WTC11 (cell line): ENCODE measurements at regions not wholly inside any gene's neighbourhood (a gene's known extent, or its start where the extent isn't known, plus 50 kb on each side); places are given as distances from the start of the nearest gene placed in this dataset.

Experiments used
- ATAC-seq: fragments of 200-7000 bp; cut with Tn5 transposase; 2 replicates; pipeline ENCODE4 v1.10.0; 2021; ENCODE audit warnings: mild to moderate bottlenecking, moderate library complexity
- CTCF ChIA-PET: fragments of 300-600 bp; sonication (Branson Sonifier 250); formaldehyde crosslinking; loops from one replicate; lab custom pipeline; 2021; ENCODE audit warnings: antibody characterized with exemption; lab: Charles Lee
- POLR2A ChIA-PET: fragments of 350-600 bp; sonication (Branson Sonifier 250); formaldehyde crosslinking; loops from one replicate; lab custom pipeline; 2021; ENCODE audit warnings: antibody characterized with exemption; lab: Charles Lee
- DNase-seq: peaks from one replicate; pipeline ENCODE4 v3.0.0; 2021; ENCODE audit warnings: low spot score
- H3K27ac Mint-ChIP-seq: 2 replicates; pipeline ENCODE4 v1.8.0; 2021; ENCODE audit warnings: mixed read lengths
- H3K27me3 Mint-ChIP-seq: 2 replicates; pipeline ENCODE4 v1.8.0; 2021; ENCODE audit warnings: low read depth, mild to moderate bottlenecking, moderate library complexity, mixed read lengths
- H3K36me3 Mint-ChIP-seq: 2 replicates; pipeline ENCODE4 v1.8.0; 2021; ENCODE audit warnings: mixed read lengths
- H3K4me1 Mint-ChIP-seq: 2 replicates; pipeline ENCODE4 v1.8.0; 2022; ENCODE audit warnings: mixed read lengths
- H3K4me3 Mint-ChIP-seq: 2 replicates; pipeline ENCODE4 v1.8.0; 2021; ENCODE audit warnings: mild to moderate bottlenecking, moderate library complexity, mixed read lengths
- H3K9me3 Mint-ChIP-seq: 2 replicates; pipeline ENCODE4 v1.8.0; 2021; ENCODE audit warnings: mixed read lengths
- AR ChIP-seq: fragments of 250-450 bp; sonication (Bioruptor Pico); IDR thresholded peaks from 2 replicates; pipeline ENCODE4 v1.9.0; 2021; ENCODE audit warnings: mild to moderate bottlenecking
- E2F1 ChIP-seq: sonication (generic); formaldehyde crosslinking; IDR thresholded peaks from 2 replicates; pipeline ENCODE4 v1.8.0; 2022; ENCODE audit warnings: mild to moderate bottlenecking, missing genetic modification reagents
- FOXJ3 ChIP-seq: sonication (generic); formaldehyde crosslinking; IDR thresholded peaks from 2 replicates; pipeline ENCODE4 v1.9.0; 2021; ENCODE audit warnings: missing genetic modification reagents, mild to moderate bottlenecking, borderline replicate concordance
- JUN ChIP-seq: sonication (generic); formaldehyde crosslinking; IDR thresholded peaks from 2 replicates; pipeline ENCODE4 v1.8.0; 2023; ENCODE audit warnings: mild to moderate bottlenecking, missing genetic modification reagents
- MYBL2 ChIP-seq: sonication (generic); formaldehyde crosslinking; IDR thresholded peaks from 2 replicates; pipeline ENCODE4 v1.8.1; 2023; ENCODE audit warnings: mild to moderate bottlenecking, moderate library complexity, missing genetic modification reagents
- PRDM15 ChIP-seq: sonication (generic); formaldehyde crosslinking; IDR thresholded peaks from 2 replicates; pipeline ENCODE4 v1.8.0; 2022; ENCODE audit warnings: missing genetic modification reagents
- SMAD4 ChIP-seq: sonication (generic); formaldehyde crosslinking; IDR thresholded peaks from 2 replicates; pipeline ENCODE4 v1.8.0; 2022; ENCODE audit warnings: mild to moderate bottlenecking, missing genetic modification reagents
- SP1 ChIP-seq: sonication (generic); formaldehyde crosslinking; conservative IDR thresholded peaks from 2 replicates; pipeline ENCODE4 v1.8.1; 2022; ENCODE audit warnings: missing genetic modification reagents
- USF1 ChIP-seq: sonication (generic); formaldehyde crosslinking; IDR thresholded peaks from 2 replicates; pipeline ENCODE4 v1.8.0; 2022; ENCODE audit warnings: mild to moderate bottlenecking, missing genetic modification reagents
- ZNF416 ChIP-seq: fragments of 250-450 bp; sonication (Bioruptor Pico); IDR thresholded peaks from 2 replicates; pipeline ENCODE4 v1.9.0; 2021; ENCODE audit warnings: mild to moderate bottlenecking, inconsistent platforms
- TF ChIP-seq, protein P1 (sequence below): sonication (generic); formaldehyde crosslinking; IDR thresholded peaks from 2 replicates; pipeline ENCODE4 v1.8.0; 2023; ENCODE audit warnings: missing genetic modification reagents
- TF ChIP-seq, protein P2 (sequence below): fragments of 250-450 bp; sonication (Bioruptor Pico); IDR thresholded peaks from 2 replicates; pipeline ENCODE4 v1.9.0; 2021; ENCODE audit warnings: mild to moderate bottlenecking

DNA sequence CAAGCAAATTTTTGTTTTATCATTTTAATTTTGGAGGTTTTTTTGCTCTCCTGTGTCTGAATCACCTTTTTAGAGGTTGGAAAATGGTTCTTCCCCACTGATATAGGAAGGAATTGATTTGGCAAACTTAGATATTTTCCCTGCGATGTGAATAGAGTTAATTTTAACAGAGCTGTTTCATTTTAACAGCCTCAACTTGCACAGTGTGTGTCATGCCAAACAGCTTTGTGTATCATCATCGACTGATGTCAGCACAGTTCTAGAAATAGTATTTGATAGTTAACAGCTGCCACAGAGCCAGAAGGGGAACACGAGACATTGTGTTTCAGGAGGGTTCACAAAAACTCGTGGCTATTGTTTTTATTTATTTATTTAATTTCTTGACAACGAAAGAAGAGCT is 243.1 kb upstream of the FOXN3 start (continued):
- TF ChIP-seq FOXJ3 (no peak), JUN (CRISPR knock-in tag) (no peak), E2F1 (CRISPR knock-in tag) (no peak)

DNA sequence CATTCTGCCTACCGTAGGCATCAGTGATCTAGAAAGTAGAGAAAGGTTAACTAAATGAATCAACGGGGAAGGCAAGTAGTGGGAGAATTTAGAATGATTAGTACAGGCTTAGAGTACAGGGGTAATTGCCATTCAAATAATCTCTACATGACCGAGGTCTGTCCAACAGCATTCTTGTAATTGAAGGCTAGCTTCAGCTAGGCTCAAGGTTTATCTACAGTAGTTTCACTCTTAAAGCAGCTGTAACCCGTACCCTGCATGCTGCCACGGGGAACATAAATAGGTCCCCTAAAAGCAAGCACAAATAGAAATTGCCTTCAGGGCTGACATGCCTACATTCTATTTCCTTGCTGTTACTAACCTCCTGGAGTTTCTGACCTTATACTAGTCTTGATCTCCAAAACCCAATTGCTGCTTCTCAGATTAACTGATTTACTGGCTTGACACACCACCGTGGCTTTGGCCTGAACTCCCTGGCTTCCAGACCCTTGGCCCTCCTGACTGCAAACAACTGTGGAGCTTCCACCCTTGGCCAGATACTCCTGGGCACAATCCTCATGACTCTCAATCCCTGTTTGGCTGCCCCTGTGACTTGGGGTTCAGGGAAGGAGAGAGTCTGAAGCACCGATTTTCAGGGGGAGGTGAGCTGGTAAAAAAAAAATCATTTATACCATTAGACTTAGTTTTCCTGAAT is 242.1 kb upstream of the FOXN3 start:
- Mint-ChIP-seq H3K9me3 (peaks cover 21% of the 10 kb centered on the region), H3K36me3 (peaks cover 12% of the 10 kb centered on the region), H3K27me3 (peaks cover 5% of the 10 kb centered on the region; the same call in 1 of the 2 replicates), H3K4me3 (no peak overlapping the region), H3K4me1 (no peaks in the 10 kb centered on the region), H3K27ac (no peak overlapping the region)
- DNase-seq (no peak), ATAC-seq (no peak)
- no peak for TF ChIP-seq SP1 (CRISPR knock-in tag)
- no peak for TF ChIP-seq PRDM15 (CRISPR knock-in tag)
- TF ChIP-seq USF1 (CRISPR knock-in tag) = no peak
- TF ChIP-seq, protein P1, sequence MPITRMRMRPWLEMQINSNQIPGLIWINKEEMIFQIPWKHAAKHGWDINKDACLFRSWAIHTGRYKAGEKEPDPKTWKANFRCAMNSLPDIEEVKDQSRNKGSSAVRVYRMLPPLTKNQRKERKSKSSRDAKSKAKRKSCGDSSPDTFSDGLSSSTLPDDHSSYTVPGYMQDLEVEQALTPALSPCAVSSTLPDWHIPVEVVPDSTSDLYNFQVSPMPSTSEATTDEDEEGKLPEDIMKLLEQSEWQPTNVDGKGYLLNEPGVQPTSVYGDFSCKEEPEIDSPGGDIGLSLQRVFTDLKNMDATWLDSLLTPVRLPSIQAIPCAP (CRISPR knock-in tag) = no peak
- TF ChIP-seq SMAD4 (CRISPR knock-in tag) = no peak
- no peak for TF ChIP-seq ZNF416 (CRISPR knock-in tag)
- no peak for TF ChIP-seq AR (CRISPR knock-in tag)
- CTCF ChIA-PET = no interaction called here
- POLR2A ChIA-PET = interaction anchor here (1.3 kb wide), 1 partner anchor 14 kb away, joined by 5 read pairs; no protein-coding TSS in a partner anchor

GRCh38 chr14:89657014-89657413 is 240.0 kb upstream of the FOXN3 start:
- TF ChIP-seq SMAD4 (CRISPR knock-in tag) = no peak
- ATAC-seq (no peak), DNase-seq (no peak)
- peaks cover 7% of the 10 kb centered on the region; the same call in 1 of the 2 replicates for H3K27me3 Mint-ChIP-seq
- no peak overlapping the region for H3K27ac Mint-ChIP-seq
- ChIA-PET CTCF (no interaction called here), POLR2A (no interaction called here)
- H3K4me1 Mint-ChIP-seq = peaks cover 7% of the 10 kb centered on the region
- peaks cover 12% of the 10 kb centered on the region for H3K36me3 Mint-ChIP-seq
- H3K9me3 Mint-ChIP-seq = peaks cover 21% of the 10 kb centered on the region
- no peak overlapping the region for H3K4me3 Mint-ChIP-seq

DNA sequence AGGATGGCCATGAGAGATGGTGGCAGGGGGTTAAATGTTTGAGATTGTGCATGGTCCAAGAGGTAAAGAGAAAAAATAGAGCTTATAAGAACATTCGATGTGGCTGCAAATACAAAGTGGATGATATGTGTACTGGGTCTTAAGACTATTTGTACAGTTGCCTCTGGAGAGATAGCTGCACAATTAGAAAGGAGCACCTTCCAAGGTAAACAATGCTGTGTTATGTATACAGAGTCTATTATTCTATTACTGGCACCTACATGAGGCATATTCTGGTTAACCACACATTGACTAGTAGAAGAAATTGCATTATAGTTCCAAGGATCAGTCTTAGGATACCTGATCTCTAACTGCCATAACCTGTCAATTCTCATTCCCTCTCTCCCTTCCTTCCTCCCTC is 238.0 kb upstream of the FOXN3 start:
- peaks cover 12% of the 10 kb centered on the region for H3K36me3 Mint-ChIP-seq
- TF ChIP-seq MYBL2 (CRISPR knock-in tag) = no peak
- no peak for TF ChIP-seq JUN (CRISPR knock-in tag)
- TF ChIP-seq, protein P2, sequence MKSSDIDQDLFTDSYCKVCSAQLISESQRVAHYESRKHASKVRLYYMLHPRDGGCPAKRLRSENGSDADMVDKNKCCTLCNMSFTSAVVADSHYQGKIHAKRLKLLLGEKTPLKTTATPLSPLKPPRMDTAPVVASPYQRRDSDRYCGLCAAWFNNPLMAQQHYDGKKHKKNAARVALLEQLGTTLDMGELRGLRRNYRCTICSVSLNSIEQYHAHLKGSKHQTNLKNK = no peak
- peaks cover 7% of the 10 kb centered on the region; the same call in 1 of the 2 replicates for H3K27me3 Mint-ChIP-seq
- POLR2A ChIA-PET = no interaction called here
- H3K4me3 Mint-ChIP-seq = no peak overlapping the region
- H3K4me1 Mint-ChIP-seq = peaks cover 12% of the 10 kb centered on the region
- DNase-seq = no peak
- H3K9me3 Mint-ChIP-seq = peaks cover 21% of the 10 kb centered on the region
- CTCF ChIA-PET = no interaction called here
- no peak for ATAC-seq
- no peak overlapping the region for H3K27ac Mint-ChIP-seq
